ENCODE measurements at regions not wholly inside any gene's neighbourhood (a gene's known extent, or its start where the extent isn't known, plus 50 kb on each side); places are given as distances from the start of the nearest gene placed in this dataset.

- TF ChIP-seq, protein P1, sequence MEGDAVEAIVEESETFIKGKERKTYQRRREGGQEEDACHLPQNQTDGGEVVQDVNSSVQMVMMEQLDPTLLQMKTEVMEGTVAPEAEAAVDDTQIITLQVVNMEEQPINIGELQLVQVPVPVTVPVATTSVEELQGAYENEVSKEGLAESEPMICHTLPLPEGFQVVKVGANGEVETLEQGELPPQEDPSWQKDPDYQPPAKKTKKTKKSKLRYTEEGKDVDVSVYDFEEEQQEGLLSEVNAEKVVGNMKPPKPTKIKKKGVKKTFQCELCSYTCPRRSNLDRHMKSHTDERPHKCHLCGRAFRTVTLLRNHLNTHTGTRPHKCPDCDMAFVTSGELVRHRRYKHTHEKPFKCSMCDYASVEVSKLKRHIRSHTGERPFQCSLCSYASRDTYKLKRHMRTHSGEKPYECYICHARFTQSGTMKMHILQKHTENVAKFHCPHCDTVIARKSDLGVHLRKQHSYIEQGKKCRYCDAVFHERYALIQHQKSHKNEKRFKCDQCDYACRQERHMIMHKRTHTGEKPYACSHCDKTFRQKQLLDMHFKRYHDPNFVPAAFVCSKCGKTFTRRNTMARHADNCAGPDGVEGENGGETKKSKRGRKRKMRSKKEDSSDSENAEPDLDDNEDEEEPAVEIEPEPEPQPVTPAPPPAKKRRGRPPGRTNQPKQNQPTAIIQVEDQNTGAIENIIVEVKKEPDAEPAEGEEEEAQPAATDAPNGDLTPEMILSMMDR (IDR thresholded peaks at IDR 0.05; ENCODE audit: low read depth, low read length, poor library complexity, severe bottlenecking): no peak
- no peak for TF ChIP-seq EZH2phosphoT487 (IDR thresholded peaks at IDR 0.05; ENCODE audit: borderline replicate concordance, low read length)
Measured at GRCh38 chr11:112722876-112723275, 238.3 kb upstream of the NCAM1 start.

All from DOHH2 (cell line).